Activated CD4-positive, alpha-beta T cell treated with anti-CD3 and anti-CD28 coated beads, Interleukin-2, amount 50 U/mL, for 48 hours (primary cell): ENCODE measurements at regions not wholly inside any gene's neighbourhood (a gene's known extent, or its start where the extent isn't known, plus 50 kb on each side); places are given as distances from the start of the nearest gene placed in this dataset.

Experiments used
- DNase-seq, 2 experiments: peaks; one replicate each; pipeline ENCODE4 v3.0.0-alpha.2; 2020

GRCh38 chr6:164911873-164912580 is 397.4 kb downstream of the C6orf118 start:
- no peak for DNase-seq

DNA sequence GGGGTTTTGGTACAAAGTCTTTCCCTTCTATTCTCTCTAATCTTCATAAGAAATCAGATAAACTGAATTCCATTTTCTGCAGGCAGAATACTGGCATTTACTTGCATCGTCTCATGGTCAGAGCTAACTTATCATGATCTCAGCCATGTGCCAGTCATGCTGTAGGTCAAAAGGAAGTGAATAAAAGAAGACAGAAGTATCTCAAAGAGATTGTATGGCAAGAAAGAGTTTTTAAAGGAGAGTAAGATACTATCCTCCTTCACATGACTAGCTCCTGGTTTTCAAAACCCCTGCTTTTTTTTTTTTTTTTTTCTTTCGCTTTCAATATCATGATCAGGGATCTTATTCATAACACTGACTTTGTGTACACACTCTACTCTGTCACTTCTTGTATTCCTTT is 398.3 kb downstream of the C6orf118 start:
- DNase-seq: no peak

- no peak for DNase-seq
Observed at GRCh38 chr6:164906766-164907165, 402.6 kb downstream of the C6orf118 start.

DNA sequence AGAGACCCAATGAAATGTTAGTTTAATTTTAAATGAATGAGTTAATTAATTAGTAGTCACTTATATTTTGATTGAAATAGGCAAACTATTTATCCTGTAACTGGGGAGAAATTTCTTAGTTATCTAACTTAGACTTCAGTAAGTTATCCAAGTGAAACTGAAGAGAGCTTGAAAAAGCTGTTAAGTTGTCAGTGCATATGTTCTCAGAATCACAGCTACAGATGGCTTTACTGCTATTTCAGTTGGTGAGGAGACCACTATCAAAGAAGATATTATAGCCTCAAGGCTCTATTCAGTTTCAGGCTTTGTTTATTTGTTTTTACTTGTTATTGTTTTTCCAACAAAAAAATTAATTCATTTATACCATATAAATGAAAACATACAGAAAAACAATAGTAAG is 404.1 kb downstream of the C6orf118 start:
- no peak for DNase-seq

- DNase-seq: no peak
Observed at GRCh38 chr6:164898412-164898811, 411.0 kb downstream of the C6orf118 start.

- DNase-seq: no peak
Observed at GRCh38 chr6:164897523-164898235, 411.7 kb downstream of the C6orf118 start.

- no peak for DNase-seq
Observed at GRCh38 chr6:164889980-164890379, 419.4 kb downstream of the C6orf118 start.

DNA sequence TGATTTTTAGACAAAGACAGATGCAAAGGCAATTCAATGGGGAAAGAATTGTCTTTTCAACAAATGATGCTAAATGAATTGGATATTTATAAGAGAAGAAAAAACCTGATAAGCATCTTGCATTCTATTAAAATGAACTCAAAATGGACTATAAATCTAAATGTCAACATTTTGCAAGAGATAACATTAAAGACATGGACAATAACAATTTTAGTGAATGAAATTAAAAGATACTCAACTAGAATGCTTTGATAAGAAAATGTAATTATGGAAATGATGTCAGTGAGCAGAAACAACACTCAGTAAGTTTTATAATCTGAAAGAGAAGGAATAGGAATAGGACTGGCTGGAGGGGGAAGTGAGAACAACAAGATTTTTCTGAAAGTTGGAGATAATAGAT is 421.7 kb downstream of the C6orf118 start:
- no peak for DNase-seq

DNA sequence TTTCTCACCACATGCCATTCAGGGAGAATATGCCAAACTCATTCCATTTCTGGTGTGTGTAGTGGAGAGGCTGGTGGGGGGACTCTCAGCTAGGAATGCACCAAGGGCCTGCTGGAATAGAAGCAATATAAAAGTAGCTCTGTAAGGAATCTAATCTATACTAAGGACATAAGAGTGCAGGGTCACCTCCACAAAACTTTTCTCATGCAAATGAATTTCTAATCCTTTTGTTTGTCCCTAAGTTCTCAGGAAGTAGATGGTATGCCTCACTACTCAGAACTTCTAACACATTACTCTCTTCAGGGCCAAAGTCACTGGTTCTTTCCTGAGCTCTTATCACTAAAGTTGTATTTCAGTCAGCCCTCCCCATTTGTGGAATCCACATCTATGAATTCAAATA is 427.2 kb downstream of the C6orf118 start:
- no peak for DNase-seq

- DNase-seq: no peak
Observed at GRCh38 chr6:164871783-164872182, 437.6 kb downstream of the C6orf118 start.

DNA sequence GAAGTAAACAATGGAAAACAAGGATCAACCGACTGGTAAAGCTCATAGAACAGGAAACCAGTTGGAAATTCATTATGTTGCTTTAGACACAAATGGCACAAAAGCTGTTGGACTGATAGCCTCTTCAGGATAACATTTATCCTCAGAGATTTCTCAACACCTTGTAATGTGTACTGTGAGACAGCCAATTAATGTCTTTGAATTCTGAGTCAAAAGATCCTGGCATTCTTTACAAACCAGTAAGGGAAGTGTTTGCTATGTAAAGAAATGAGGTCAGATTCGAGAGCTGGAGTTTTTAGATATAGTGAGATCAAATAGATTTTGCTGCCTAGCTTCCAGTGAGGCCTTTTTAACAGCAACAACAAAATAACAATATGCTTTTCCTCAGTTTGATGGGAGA is 439.2 kb downstream of the C6orf118 start:
- no peak for DNase-seq

DNA sequence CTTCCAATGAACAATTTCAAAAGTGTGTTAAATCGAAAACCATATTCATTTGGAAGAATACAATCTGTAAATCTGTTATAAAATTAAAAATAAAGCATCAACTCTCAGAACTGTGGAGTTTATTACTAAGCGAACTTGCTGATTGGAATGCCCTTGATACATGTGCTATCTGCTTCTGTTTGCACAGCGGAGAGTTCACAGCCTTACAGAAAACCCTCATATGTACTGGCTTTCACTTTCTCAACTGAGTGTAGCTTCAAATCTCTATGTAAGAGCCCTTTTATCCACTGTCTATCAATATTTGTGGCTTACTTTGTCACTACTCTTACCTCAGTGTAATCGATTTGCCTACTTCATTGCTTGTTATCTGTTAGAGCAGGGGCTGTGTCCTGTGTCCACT is 447.4 kb downstream of the C6orf118 start:
- no peak for DNase-seq

GRCh38 chr6:164859816-164860215 is 449.6 kb downstream of the C6orf118 start:
- no peak for DNase-seq

DNA sequence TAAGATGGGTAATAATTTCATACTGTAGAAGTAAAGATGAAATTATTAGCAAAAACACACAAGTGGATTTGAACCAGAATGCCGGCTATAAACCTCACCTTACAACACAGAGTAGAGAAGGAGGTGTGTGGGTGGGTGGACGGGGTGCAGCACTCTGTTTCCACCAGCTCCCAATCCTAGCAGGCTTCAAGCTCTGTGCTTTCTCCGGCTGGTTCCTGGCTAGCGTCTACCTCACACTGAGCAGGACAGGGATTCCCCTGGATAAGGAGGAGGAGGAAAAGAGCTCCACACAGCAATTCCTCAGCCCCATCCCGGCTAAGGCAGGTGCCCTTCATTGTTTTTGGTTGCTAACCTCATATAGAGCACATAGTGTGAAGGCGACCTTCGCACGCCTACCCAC is 453.3 kb downstream of the C6orf118 start:
- DNase-seq: no peak

- no peak for DNase-seq
Observed at GRCh38 chr6:164855281-164855680, 454.1 kb downstream of the C6orf118 start.

GRCh38 chr6:164854526-164854925 is 454.9 kb downstream of the C6orf118 start:
- DNase-seq: no peak

- DNase-seq: no peak
Observed at GRCh38 chr6:164845773-164846172, 463.6 kb downstream of the C6orf118 start.

DNA sequence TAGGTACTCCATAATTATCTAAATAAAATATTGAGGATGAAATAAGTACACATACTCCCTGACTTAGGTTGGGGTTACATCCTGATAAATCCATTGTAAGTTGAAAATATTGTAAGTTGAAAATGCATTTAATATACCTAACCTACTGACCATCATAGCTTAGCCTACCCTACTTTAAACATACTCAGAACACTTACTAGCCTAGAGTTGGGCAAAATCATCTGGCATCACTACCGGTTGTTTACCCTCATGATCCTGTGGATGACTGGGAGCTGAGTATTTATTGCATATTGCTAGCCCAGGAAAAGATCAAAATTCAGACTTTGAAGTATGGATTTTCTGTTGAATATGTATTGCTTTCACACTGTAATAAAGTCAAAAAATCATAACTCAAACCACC is 467.3 kb downstream of the C6orf118 start:
- no peak for DNase-seq

- DNase-seq: no peak
Observed at GRCh38 chr6:164838068-164838615, 471.3 kb downstream of the C6orf118 start.

GRCh38 chr6:164836486-164836885 is 472.9 kb downstream of the C6orf118 start:
- no peak for DNase-seq

DNA sequence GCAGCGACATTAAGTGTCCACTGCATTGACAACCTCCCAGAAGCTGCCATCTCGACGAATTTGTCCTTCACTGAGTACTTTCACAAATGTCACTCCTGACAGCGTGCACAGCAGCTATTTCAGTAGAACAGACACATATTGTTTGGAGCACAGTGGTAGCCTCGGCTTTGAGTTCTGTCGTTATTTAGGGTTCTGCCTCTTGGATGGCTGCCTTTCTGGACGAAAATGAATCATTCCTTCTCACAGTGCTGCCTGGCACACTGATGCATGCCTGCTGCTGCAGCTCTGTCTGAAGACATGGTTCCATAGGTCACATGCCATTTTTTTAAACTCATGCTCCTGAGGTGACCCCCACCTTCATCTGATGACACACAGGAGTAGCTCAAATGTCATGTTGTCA is 477.0 kb downstream of the C6orf118 start:
- DNase-seq: no peak

GRCh38 chr6:164827537-164827936 is 481.9 kb downstream of the C6orf118 start:
- DNase-seq: no peak

GRCh38 chr6:164826831-164827468 is 482.5 kb downstream of the C6orf118 start:
- DNase-seq: no peak

GRCh38 chr6:164825386-164825785 is 484.0 kb downstream of the C6orf118 start:
- DNase-seq: no peak
